ENCODE measurements at regions not wholly inside any gene's neighbourhood (a gene's known extent, or its start where the extent isn't known, plus 50 kb on each side); places are given as distances from the start of the nearest gene placed in this dataset.
"Not testable (repeated sequence)": the region's sequence is repeated elsewhere in the genome, so short reads cannot be mapped to it uniquely, and the experiment has no call there.

- DNase-seq (ENCODE audit: low spot score): no peak
Observed at GRCh38 chr5:111976705-111977435, 219.9 kb upstream of the NREP start.

GRCh38 chr5:111975133-111975532, 218.1 kb upstream of the NREP start:
- DNase-seq (ENCODE audit: low spot score): no peak

GRCh38 chr5:111973961-111974360, 217.0 kb upstream of the NREP start:
- DNase-seq (ENCODE audit: low spot score): no peak

- DNase-seq (ENCODE audit: low spot score): no peak
Observed at GRCh38 chr5:111972548-111972947, 215.6 kb upstream of the NREP start.

GRCh38 chr5:111972080-111972479, 215.1 kb upstream of the NREP start:
- DNase-seq (ENCODE audit: low spot score): no peak

GRCh38 chr5:111968459-111968858, 211.5 kb upstream of the NREP start:
- DNase-seq (ENCODE audit: low spot score): no peak

GRCh38 chr5:111967463-111967862, 210.5 kb upstream of the NREP start:
- no peak for DNase-seq (ENCODE audit: low spot score)

- DNase-seq (ENCODE audit: low spot score): no peak
Observed at GRCh38 chr5:111966290-111966689, 209.3 kb upstream of the NREP start.

GRCh38 chr5:111963555-111963954, 206.6 kb upstream of the NREP start:
- DNase-seq (ENCODE audit: low spot score): no peak

- DNase-seq (ENCODE audit: low spot score): no peak
Observed at GRCh38 chr5:111962906-111963305, 205.9 kb upstream of the NREP start.

GRCh38 chr5:111961862-111962261, 204.9 kb upstream of the NREP start:
- DNase-seq (ENCODE audit: low spot score): no peak

GRCh38 chr5:111960476-111961215, 203.7 kb upstream of the NREP start:
- no peak for DNase-seq (ENCODE audit: low spot score)

GRCh38 chr5:111958851-111959250, 201.9 kb upstream of the NREP start:
- DNase-seq (ENCODE audit: low spot score): no peak

- DNase-seq (ENCODE audit: low spot score): not testable (repeated sequence)
Observed at GRCh38 chr5:111956765-111957164, 199.8 kb upstream of the NREP start.

GRCh38 chr5:111954516-111955395, 197.8 kb upstream of the NREP start:
- no peak for DNase-seq (ENCODE audit: low spot score)

- no peak for DNase-seq (ENCODE audit: low spot score)
Observed at GRCh38 chr5:111953351-111954127, 196.5 kb upstream of the NREP start.

- no peak for DNase-seq (ENCODE audit: low spot score)
Observed at GRCh38 chr5:111952555-111952954, 195.6 kb upstream of the NREP start.

GRCh38 chr5:111950660-111951059, 193.7 kb upstream of the NREP start:
- DNase-seq (ENCODE audit: low spot score): no peak

- DNase-seq (ENCODE audit: low spot score): no peak
Observed at GRCh38 chr5:111948092-111948841, 191.3 kb upstream of the NREP start.

GRCh38 chr5:111946556-111946955, 189.6 kb upstream of the NREP start:
- DNase-seq (ENCODE audit: low spot score): no peak

GRCh38 chr5:111945535-111945934, 188.5 kb upstream of the NREP start:
- DNase-seq (ENCODE audit: low spot score): no peak
